Activated naive CD4-positive, alpha-beta T cell treated with anti-CD3 and anti-CD28 coated beads, Interleukin-2, amount 50 U/mL, for 16 hours (primary cell): ENCODE measurements at regions not wholly inside any gene's neighbourhood (a gene's known extent, or its start where the extent isn't known, plus 50 kb on each side); places are given as distances from the start of the nearest gene placed in this dataset.

Experiments used
- DNase-seq: peaks from one replicate; pipeline ENCODE4 v3.0.0-alpha.2; 2020

GRCh38 chr21:20611008-20611407 is 387.2 kb upstream of the NCAM2 start:
- DNase-seq = no peak

- no peak for DNase-seq
These were observed 384.6 kb upstream of the NCAM2 start for GRCh38 chr21:20613654-20614053.

- DNase-seq = no peak
These were observed 381.1 kb upstream of the NCAM2 start for GRCh38 chr21:20617130-20617529.

GRCh38 chr21:20618878-20619277 is 379.3 kb upstream of the NCAM2 start:
- no peak for DNase-seq

GRCh38 chr21:20627594-20627993 is 370.6 kb upstream of the NCAM2 start:
- DNase-seq = no peak

- DNase-seq = no peak
These were observed 366.6 kb upstream of the NCAM2 start for GRCh38 chr21:20631633-20632032.

GRCh38 chr21:20639026-20639425 is 359.2 kb upstream of the NCAM2 start:
- no peak for DNase-seq

- no peak for DNase-seq
These were observed 357.0 kb upstream of the NCAM2 start for GRCh38 chr21:20641241-20641640.

- no peak for DNase-seq
These were observed 355.5 kb upstream of the NCAM2 start for GRCh38 chr21:20642681-20643080.

- DNase-seq = no peak
These were observed 353.7 kb upstream of the NCAM2 start for GRCh38 chr21:20644552-20644951.

GRCh38 chr21:20645344-20645743 is 352.9 kb upstream of the NCAM2 start:
- DNase-seq = no peak

- no peak for DNase-seq
These were observed 351.6 kb upstream of the NCAM2 start for GRCh38 chr21:20646431-20647165.

GRCh38 chr21:20647607-20648006 is 350.6 kb upstream of the NCAM2 start:
- DNase-seq = no peak

- no peak for DNase-seq
These were observed 349.0 kb upstream of the NCAM2 start for GRCh38 chr21:20649231-20649630.

GRCh38 chr21:20652846-20653245 is 345.4 kb upstream of the NCAM2 start:
- DNase-seq = no peak

GRCh38 chr21:20661246-20661645 is 337.0 kb upstream of the NCAM2 start:
- no peak for DNase-seq

- no peak for DNase-seq
These were observed 336.3 kb upstream of the NCAM2 start for GRCh38 chr21:20661745-20662422.

- no peak for DNase-seq
These were observed 335.7 kb upstream of the NCAM2 start for GRCh38 chr21:20662514-20662913.

- no peak for DNase-seq
These were observed 330.3 kb upstream of the NCAM2 start for GRCh38 chr21:20667931-20668330.

- no peak for DNase-seq
These were observed 312.7 kb upstream of the NCAM2 start for GRCh38 chr21:20685475-20685874.

- DNase-seq = no peak
These were observed 299.6 kb upstream of the NCAM2 start for GRCh38 chr21:20698585-20698984.

GRCh38 chr21:20701235-20701634 is 297.0 kb upstream of the NCAM2 start:
- no peak for DNase-seq

- DNase-seq = no peak
These were observed 295.0 kb upstream of the NCAM2 start for GRCh38 chr21:20703112-20703767.

- no peak for DNase-seq
These were observed 277.6 kb upstream of the NCAM2 start for GRCh38 chr21:20720623-20721022.
